GM21423 (cell line): ENCODE measurements at regions not wholly inside any gene's neighbourhood (a gene's known extent, or its start where the extent isn't known, plus 50 kb on each side); places are given as distances from the start of the nearest gene placed in this dataset.
"Not testable (repeated sequence)": the region's sequence is repeated elsewhere in the genome, so short reads cannot be mapped to it uniquely, and the experiment has no call there.

ENCODE experiments used
- ATAC-seq: cut with Tn5 transposase; IDR thresholded peaks from one replicate; pipeline ENCODE4 v1.9.1; 2021; ENCODE audit warnings: mild to moderate bottlenecking, moderate library complexity; ENCODE audit not compliant: unreplicated experiment

GRCh38 chr5:104052558-104053352 is 490.2 kb upstream of the NUDT12 start:
- no peak for ATAC-seq

DNA sequence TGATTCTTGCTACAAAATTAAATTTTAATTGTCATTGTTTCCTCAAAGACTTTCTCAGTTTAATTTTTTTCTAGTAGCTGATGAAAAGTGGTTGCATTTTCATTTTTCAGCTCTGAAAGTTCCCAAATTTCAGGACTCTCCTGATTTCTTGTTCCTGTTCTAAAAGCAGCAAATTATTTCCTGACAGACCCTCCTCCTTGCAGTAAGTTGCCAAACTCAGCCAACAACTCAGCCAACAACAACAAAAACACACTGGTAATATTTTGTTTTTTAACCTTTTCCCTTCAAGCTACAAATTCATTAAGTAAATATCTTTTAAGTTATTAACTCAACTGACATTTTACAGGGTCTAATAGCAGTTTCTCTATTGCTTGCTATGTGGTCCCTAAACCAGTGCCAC is 487.8 kb upstream of the NUDT12 start:
- no peak for ATAC-seq

DNA sequence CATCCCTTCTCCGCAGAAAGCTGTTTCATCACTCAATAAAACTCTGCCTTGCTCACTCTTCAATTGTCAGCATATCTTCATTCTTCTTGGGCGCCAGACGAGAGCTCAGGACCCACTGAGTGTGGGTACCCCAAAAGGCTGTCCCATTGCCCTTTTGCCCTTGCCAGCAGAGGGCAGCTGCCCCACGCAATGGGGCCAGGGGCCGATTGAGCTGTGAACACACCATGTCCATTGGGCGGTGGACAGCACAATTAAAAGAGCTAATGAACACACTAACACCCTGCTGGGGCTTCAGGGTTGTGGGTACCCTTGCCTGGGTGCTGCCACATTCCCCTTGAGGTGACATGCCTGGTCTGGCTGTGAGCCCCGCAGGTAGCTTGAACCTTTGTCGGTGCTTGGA is 487.2 kb upstream of the NUDT12 start:
- ATAC-seq, result no peak

DNA sequence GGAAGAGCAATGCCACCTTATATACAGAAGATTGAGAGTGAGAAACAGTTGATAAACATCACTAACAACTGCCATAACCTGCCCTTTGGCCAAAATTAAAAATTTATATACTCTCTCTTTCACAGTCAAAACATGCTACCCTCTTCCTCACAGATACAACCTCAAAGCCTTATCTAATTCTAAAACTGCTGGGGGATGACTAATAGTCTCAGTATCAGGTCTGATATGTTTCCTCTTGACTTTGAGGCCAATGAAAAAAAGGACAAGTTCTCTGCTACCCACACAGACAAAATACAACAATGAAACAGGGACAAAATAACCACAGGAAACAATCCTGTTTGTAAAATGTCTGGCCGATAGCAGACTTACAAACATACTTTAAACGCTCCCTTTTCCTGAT is 485.6 kb upstream of the NUDT12 start:
- no peak for ATAC-seq

DNA sequence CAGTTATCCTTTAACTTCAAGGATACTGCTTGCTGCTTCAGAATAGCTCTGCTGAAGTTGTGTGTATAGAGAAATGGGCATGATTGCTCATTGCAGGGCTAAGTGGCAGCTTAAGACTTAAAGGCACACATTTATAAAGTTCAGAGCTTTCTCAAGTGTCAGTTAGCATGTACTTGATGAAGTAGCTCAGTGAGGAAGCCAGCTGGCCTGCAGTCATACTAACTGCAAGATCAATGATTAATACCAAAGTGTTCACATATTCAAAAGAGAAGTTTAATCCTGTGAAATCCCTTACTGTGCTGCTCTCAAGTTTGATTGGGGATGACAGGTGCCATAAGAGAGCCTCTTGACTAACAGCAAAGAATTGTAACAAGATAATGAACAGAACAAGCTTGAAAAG is 483.4 kb upstream of the NUDT12 start:
- ATAC-seq, result no peak

DNA sequence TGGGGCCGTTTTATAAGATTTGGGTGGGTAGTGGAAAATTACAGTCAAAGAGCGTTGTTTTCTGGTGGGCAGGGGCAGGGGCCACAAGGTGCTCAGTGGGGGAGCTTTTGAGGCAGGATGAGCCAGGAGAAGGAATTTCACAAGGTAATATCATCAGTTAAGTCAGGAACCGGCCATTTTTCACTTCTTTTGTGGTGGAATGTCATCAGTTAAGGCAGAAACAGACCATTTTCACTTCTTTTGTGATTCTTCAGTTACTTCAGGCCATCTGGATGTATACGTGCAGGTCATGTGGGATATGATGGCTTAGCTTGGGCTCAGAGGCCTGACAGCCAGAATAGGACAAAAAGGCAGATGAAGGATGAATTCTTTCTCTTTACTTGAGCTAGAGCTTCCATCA is 477.3 kb upstream of the NUDT12 start:
- ATAC-seq, result not testable (repeated sequence)

DNA sequence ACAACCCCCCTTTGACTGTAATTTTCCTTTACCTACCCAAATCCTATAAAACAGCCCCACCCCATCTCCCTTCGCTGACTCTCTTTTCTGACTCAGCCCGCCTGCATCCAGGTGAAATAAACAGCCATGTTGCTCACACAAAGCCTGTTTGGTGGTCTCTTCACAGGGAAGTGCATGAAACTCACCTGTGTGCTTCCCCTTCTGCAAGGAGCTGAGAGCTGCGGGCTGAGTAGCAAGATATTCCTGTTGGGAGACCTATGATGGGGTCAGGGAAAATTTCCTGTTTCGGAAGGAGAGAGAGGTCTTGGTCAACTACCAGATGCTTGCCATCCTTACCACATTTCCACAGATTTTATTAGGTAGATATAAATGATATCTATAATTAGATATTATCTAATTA is 474.5 kb upstream of the NUDT12 start:
- not testable (repeated sequence) for ATAC-seq

DNA sequence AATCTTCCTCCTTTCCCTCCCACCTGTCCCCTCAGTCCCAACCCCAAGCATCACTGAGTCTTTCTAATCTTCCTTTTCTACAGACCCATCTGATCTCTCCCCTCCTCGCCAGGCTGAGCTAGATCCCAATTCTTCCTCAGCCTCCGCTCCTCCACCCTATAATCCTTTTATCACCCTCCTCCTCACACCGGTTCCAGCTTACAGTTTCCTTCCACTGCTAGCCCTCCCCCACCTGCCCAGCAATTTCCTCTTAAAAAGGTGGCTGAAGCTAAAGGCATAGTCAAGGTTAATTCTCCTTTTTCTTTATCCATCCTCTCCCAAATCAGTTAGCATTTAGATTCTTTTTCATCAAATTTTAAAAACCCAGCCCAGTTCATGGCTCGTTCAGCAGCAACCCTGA is 470.6 kb upstream of the NUDT12 start:
- not testable (repeated sequence) for ATAC-seq

- ATAC-seq, result no peak
Observed at GRCh38 chr5:104024538-104024937, 461.9 kb upstream of the NUDT12 start.

- no peak for ATAC-seq
Observed at GRCh38 chr5:104023739-104024138, 461.1 kb upstream of the NUDT12 start.

DNA sequence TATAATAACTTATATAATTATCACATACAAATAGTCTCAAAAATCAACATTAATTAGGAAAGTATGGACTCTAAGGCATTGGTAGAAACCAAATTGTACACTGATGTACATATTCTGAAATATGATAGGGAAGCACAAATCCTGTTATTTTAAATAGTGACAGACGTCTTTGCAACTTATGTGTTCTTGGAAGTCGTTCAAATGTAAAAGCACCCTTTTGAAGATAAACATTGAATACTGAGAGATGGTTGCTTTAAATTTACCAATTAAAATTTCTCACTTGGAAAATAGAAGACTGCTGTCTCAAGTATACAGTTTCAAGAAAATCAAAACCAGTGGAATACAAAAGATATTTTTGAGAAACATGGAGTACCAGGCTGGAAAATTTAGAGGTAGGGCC is 457.4 kb upstream of the NUDT12 start:
- ATAC-seq, result no peak

GRCh38 chr5:104018299-104018698 is 455.7 kb upstream of the NUDT12 start:
- no peak for ATAC-seq

GRCh38 chr5:104016646-104017045 is 454.1 kb upstream of the NUDT12 start:
- no peak for ATAC-seq

- ATAC-seq, result no peak
Observed at GRCh38 chr5:104015765-104016164, 453.2 kb upstream of the NUDT12 start.

DNA sequence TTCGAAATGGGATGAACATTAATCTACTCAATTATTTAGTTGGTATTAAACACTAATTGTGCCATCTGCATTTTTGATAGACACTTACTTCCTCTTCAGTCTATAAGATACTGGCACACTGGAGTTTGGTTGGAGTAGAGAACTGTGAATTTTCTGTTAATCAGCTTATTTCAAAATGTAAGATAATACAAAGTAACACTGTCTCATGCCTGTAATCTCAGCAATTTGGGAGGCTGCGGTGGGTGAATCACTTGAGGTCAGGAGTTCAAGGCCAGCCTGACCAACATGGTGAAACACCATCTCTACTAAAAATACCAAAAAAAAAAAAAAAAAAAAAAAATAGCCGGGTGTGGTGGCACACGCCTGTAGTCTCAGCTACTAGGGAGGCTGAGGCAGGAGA is 440.2 kb upstream of the NUDT12 start:
- ATAC-seq, result not testable (repeated sequence)

DNA sequence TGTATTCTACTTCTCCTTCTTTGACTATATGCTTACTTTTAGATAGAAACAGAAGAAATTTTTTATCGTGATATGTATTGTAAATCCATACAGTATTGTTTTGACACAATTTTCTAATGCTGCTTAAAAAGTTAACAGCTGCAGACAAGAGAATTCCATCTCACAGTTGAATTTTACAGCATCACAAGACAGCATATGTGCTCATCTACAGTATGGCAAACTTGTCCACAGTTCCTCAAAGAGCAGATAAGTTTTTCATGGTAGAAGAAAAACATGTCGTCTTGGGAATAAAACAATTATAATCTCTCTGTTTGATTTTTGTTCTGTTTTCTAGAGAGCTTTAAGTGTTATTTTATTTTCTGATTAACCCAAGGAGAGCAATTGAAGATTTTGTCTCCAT is 438.5 kb upstream of the NUDT12 start:
- ATAC-seq, result no peak

DNA sequence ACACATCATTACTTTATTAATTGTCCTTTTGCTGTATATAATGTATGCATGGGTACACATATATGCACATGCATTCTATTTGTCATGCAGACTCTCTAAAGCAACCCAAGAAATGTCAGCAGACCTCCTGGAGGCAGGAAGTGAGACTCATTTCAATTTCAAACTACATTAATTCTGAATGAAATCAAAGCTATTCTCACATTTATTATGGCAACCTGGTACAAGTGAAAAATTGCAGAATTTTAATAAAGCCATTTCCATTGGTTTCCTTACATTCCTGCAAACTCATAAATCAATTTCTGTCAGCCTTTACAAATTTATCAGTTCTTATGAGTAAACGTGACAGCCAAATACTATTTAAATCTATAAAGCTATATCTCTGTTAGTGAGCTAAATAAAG is 430.4 kb upstream of the NUDT12 start:
- no peak for ATAC-seq

GRCh38 chr5:103990064-103990463 is 427.5 kb upstream of the NUDT12 start:
- no peak for ATAC-seq

- ATAC-seq, result no peak
Observed at GRCh38 chr5:103981592-103981991, 419.0 kb upstream of the NUDT12 start.

DNA sequence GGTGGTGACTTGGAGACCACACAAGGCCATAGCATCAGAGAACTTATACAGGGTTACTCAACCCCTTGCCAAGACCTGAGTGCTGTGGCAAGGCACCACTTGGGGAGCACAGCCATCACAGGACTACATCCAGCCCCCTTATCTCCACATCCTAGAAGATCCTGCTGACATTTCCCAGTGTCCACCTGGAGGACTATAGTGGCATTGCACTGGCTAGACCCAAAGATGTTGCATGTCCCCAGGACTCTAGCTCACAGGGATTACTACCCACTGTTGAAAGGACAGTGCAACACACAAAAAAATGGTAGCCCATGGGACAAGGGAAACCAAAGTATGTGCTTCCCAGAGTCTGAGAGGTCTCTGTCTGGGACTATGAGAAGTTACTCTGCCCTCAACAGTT is 411.1 kb upstream of the NUDT12 start:
- ATAC-seq, result no peak

DNA sequence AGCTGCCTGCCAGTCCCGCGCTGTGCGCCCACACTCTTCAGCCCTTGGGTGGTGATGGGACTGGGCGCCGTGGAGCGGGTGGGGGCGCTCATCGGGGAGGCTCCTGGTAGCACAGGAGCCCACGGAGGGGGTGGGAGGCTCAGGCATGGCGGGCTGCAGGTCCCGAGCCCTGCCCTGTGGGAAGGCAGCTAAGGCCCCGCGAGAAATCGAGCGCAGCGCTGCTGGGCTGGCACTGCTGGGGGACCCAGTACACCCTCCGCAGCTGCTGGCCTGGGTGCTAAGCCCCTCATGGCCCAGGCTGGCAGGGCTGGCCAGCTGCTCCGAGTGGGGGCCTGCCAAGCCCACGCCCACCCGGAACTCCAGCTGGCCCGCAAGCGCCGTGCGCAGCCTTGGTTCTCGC is 403.7 kb upstream of the NUDT12 start:
- ATAC-seq, result not testable (repeated sequence)

DNA sequence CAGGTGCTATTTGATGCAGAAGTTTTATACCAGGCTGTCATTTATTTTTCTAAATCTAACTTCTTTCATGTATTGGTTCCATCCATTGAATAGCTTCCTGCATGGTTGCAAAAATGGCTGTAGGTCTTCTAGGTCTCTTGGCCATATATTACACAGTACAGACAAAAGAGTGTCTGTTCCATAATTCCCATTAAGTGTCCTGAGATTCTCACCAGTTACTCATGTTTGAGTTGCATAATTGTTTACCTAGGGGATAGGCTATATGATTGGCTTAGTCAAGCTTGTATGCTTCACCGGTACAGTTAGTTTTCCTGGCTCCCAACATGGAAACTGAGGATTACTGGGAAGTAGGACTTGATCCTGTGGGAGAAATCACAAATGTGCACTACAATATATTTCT is 399.4 kb upstream of the NUDT12 start:
- no peak for ATAC-seq
